HG03558 (cell line): ENCODE measurements at regions not wholly inside any gene's neighbourhood (a gene's known extent, or its start where the extent isn't known, plus 50 kb on each side); places are given as distances from the start of the nearest gene placed in this dataset.
"Not testable (repeated sequence)": the region's sequence is repeated elsewhere in the genome, so short reads cannot be mapped to it uniquely, and the experiment has no call there.

ENCODE experiments used
- ATAC-seq: cut with Tn5 transposase; IDR thresholded peaks from one replicate; pipeline ENCODE4 v1.9.1; 2021; ENCODE audit warnings: moderate number of reproducible peaks; ENCODE audit not compliant: unreplicated experiment; ENCODE audit errors: extremely low read depth

DNA sequence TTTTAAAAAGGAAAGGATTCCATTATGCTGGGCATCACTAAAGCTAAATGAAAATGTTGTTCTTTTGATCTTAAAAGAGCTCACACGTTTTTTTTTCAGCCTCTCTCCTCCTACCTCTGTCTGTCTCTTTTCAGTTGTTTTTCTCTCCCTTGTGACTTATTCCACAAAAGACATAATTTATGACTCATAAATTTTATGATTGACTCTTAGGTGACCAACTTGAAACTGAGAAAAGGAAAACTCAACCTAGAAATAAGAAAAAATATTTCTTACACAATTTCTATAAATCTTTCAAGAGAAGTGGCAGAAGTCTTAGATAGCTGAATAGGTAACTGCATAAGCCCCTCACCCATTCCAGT is 227.7 kb upstream of the DDHD1 start:
- no peak for ATAC-seq

- no peak for ATAC-seq
Observed at GRCh38 chr14:53380052-53380866, 227.1 kb upstream of the DDHD1 start.

GRCh38 chr14:53378142-53378541 is 225.0 kb upstream of the DDHD1 start:
- ATAC-seq: no peak

DNA sequence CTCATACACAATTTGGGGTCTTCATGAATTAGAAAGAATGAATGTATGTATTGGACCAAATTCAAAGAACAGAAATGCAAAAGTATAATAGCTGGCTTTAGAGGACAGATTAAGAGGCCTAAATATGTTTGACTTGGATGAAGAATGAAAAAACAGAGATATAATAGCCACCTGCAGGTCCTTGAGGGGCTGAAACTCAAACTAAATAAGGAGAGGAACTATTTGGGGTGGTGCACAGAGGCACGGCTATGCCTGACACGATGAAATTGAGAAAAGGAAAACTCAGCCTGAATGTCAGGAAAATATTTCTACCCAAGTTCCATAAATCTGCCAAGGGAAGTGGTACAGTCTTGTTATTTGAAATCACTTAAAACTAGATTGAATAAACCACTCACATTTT is 222.9 kb upstream of the DDHD1 start:
- ATAC-seq: no peak

GRCh38 chr14:53375599-53375998 is 222.5 kb upstream of the DDHD1 start:
- ATAC-seq: no peak

DNA sequence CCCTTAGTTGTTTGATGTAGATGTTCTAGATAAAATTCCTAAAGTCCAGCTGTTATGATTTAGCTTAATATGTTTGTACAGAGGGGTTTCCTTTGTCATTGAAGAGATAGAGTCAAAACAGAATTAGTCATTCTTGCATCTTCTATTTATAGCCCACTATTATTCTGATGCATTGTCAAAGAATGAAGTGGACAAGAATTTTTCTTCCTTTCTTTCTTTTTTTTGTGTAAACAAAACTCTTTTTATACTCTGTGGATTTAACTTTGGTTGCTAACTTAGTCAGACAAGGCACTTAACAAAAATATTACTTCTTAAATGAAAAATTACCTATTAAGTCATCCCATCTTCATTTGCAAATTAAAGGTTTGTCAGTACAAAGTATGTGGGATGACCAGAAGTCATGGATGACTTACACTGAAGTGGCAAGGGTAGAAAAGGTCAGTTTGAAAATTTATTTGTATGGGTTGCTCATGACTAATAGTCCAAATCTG is 215.6 kb upstream of the DDHD1 start:
- no peak for ATAC-seq

DNA sequence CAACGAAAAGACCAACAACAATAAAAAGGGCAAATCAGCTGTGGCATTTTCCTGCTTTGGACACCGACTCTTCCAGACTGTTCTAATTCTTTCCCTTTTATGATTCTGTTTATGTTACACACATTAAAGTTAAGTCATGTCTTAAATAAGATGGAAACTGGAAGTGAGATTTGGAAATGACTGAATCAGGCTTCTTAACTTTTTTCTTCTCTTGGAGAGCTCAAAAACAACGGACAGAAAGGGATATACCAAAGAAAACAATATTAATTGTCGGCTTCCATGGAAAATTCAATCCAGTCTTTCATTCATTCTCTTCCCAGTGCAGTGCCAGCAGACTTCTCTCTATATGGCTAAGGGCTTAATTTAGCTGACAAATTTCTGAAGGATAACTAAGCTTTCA is 214.9 kb upstream of the DDHD1 start:
- no peak for ATAC-seq

- no peak for ATAC-seq
Observed at GRCh38 chr14:53367644-53368026, 214.5 kb upstream of the DDHD1 start.

DNA sequence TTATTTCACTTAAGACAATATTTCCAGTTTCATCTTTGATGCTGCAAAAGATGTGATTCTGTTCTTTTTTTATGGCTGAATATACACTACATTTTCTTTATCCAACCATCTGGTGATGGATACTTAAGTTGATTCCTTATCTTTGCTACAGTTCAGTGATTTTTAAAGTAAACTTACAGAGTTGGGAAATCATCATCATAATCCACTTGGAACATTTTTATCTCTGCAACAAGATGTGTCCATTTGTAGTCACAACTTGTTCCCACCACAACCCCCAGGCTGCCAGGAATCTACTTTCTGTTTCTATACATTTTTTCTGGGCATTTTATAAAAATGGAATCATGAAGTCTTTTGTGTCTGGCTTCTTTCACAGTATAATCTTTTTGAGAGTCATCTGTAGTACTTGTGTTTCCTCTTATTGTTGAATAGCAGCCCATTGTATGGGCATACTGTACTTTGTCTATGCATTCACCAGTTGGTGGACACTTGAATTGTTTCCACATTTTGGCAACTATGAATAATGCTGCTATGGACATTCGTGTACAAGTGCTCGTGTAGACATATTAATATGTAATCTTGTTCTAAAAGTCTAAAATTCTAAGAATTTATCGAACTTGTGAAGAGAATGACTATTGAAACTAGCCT is 212.5 kb upstream of the DDHD1 start:
- ATAC-seq: no peak

DNA sequence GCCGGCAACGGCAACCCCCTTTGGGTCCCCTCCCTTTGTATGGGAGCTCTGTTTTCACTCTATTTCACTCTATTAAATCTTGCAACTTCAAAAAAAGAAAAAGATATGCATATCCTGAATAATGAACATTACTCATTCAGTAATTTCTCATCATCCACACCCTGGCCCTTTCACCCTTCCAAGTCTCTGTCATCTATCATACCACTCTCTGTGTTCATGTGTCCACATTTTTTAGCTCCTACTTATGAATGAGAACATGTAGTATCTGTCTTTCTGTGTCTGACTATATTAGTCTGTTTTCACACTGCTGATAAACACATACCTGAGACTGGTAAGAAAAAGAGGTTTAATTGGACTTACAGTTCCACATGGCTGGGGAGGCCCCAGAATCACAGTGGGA is 209.8 kb upstream of the DDHD1 start:
- not testable (repeated sequence) for ATAC-seq

- ATAC-seq: no peak
Observed at GRCh38 chr14:53360829-53361228, 207.7 kb upstream of the DDHD1 start.

DNA sequence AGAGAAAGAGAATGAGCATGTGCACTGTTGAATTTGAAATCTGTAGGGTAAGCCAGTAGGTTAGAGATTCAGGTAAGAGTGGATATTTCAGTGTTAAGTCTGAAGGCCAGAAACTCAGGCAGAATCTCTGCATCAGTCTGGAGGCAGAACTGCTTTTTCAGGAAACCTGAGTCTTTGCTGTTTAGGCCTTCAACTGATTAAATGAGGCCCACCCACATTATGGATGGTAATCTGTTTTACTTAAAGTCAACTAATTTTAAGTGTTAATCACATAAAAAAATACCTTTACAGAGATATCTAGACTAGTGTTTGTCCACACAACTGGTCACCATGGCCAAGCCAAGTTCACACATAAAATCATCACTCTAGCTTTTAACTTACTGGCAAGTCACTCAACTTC is 205.0 kb upstream of the DDHD1 start:
- no peak for ATAC-seq

- ATAC-seq: no peak
Observed at GRCh38 chr14:53356361-53357150, 203.4 kb upstream of the DDHD1 start.

DNA sequence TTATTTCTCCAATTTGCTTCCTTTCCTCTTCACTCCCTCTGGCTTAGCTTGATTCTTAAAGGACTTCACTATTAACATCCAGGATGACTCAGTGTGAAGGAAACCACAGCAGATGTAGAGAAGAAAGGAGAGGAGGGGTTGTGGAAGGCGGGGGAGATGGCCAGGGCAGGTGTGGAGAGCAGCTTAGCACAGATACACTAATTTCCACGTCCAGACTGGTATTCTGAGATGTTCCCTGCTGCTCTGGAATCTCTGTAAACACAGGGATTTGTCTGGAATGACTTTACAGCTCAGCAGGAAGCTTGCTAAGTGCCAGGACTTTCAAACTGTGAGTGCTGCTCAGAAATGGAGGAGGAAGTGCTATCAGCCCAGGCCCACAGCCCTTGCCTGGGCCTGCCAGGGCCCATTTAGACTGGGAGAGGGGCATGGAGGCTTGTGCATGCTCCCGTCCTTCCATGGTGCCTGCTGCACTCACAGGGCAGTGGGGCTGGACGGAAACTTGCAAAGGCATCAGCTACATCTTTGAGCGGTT is 202.5 kb upstream of the DDHD1 start:
- no peak for ATAC-seq

- no peak for ATAC-seq
Observed at GRCh38 chr14:53354336-53354735, 201.2 kb upstream of the DDHD1 start.

DNA sequence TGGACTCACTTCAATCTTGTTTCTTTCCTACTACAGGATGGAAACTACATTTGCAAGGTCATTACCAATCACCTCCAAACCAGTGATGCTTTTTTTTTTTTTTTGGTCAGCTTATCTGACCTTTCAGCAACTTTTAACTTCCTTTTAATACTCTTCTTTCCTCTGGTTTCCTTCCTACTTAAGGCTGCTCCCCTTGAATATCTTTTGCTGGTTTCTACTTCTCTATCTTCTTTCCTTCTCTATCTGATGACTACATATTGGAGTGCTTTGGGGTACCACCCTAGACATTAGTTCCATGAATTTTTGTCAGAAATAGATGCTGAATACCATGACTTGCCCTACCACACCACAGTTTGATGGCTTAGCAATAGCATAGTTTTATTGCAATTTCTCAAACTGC is 197.7 kb upstream of the DDHD1 start:
- no peak for ATAC-seq

DNA sequence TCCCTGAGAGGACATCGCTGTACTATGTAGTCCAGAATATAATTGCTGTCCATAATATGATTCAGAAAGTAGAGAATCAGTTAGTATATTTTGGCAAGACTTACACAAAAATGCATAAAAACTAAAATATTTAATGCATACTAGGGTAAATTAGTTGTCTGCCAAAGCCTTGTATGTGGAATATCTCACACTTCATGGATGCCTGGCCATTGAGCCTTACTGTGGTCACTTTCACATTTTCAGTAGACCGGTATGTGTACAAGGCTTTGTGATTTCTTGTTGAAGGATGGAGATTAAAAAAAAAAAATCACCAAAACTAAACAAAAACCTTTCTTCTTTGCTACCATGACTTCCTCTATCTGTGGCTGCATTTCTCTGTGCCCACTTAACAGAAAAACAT is 197.3 kb upstream of the DDHD1 start:
- ATAC-seq: no peak

GRCh38 chr14:53346988-53347387 is 193.9 kb upstream of the DDHD1 start:
- no peak for ATAC-seq

GRCh38 chr14:53341324-53341723 is 188.2 kb upstream of the DDHD1 start:
- ATAC-seq: no peak

DNA sequence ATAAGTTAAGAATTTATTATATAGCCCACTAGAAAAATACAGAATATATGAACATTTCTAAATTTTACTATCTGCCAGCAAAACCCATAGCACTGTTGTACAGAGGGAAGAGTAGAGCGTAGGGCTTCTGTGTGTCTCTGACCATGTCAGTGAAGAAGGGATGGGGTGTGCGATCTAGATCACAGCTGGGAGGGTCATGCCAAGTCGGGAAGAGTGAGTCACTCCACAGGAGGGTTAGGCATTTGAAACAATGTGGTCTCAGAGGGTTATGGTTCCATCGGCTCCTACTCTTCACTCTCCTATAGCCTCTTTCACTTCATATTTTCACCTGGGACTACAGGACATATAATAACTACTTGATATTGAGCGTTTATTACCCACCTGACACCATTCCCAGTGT is 185.1 kb upstream of the DDHD1 start:
- ATAC-seq: no peak

- no peak for ATAC-seq
Observed at GRCh38 chr14:53336729-53337128, 183.6 kb upstream of the DDHD1 start.
